ENCODE measurements at regions not wholly inside any gene's neighbourhood (a gene's known extent, or its start where the extent isn't known, plus 50 kb on each side); places are given as distances from the start of the nearest gene placed in this dataset.
"Not testable (repeated sequence)": the region's sequence is repeated elsewhere in the genome, so short reads cannot be mapped to it uniquely, and the experiment has no call there.

GRCh38 chr7:70846208-70846607 lies 285.7 kb upstream of the GALNT17 start:
- DNase-seq (ENCODE audit: low read depth): no peak

DNA sequence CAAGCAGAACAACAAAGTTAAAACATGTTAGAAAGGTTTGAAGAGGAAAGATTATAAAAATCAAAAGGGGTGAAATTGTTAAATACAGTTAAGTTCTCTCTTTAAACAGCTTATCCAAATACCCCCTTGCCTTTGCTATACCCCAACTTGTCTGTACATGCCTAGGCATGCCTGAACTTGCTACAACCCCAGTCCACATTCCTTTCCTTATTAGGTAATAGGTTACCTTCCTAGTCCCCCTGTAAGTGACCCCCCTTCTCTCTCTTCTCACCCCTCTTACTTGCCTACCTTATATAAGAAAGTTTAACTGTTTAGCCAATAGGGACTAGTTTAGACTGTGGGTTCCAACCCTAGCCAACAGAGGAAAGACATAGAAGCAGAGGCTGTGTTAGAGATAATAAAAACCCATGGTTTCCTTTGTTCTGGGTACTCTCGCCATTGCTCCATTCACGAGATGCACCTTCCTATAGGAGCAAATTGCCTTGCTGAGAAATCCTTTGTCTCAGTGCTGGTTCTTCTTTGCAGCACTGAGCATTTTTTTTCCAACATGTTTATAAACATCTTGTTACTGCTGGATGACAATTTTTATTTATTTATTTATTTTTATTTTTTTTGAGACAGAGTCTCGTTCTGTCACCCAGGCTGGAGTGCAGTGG lies 282.2 kb upstream of the GALNT17 start:
- DNase-seq (ENCODE audit: low read depth): no peak

DNA sequence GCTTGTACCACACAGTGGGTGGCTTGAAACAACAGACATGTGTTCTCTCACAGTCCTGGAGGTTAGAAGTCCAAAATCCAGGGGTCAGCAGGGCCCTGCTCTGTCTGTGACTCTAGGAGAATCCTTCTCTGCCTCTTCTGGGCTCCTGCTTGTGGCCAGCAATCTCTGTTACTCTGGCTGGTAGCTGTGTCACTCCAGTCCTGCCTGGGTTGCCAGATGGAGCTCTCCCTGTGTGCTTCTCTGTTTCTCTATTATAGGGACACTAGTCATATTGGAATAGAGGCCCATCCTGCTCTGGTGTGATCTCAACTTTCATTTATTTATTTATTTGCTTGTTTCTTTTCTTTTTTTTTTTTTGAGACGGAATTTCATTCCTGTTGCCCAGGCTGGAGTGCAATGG lies 276.6 kb upstream of the GALNT17 start:
- DNase-seq (ENCODE audit: low read depth): no peak

- peak; percentile 27 for DNase-seq (ENCODE audit: low read depth)
Measured at GRCh38 chr7:70856901-70857630, 274.9 kb upstream of the GALNT17 start.

DNA sequence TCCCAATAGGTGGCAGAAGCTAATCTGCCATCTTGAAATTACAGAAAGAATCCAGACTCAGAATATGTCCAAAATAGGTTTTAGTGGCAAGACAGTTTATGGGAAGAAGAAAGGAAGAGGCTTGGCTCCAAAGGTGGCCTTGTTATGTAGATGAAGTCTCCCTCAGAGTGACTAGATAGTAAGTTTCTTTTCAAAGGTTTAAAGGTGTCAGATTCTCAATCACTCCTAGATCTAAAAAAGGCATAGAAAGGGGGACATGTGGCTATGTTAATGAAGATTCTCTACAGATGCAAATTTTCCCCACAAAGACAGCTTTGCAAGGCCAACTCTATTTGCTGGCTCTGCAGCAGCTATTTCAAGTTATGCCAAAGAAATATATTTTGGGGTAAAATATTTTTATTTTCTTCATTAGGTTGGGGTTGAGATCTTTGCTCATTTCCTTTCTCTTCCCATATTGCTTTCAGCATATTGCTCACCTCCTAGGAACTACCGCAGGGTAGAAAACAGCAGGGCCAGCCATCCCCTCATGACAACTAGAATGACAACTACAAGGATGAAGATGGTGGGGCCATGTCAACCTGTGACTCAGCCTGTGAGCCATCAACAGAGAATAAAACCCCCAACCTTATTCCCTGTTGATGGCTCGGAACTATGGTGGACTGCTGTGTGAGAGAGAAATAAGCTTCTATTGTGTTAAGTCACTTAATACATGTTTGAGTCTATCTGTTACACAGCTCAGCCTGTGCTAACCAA lies 274.0 kb upstream of the GALNT17 start:
- DNase-seq (ENCODE audit: low read depth): no peak

- no peak for DNase-seq (ENCODE audit: low read depth)
Measured at GRCh38 chr7:70867513-70867912, 264.4 kb upstream of the GALNT17 start.

GRCh38 chr7:70870349-70870748 lies 261.6 kb upstream of the GALNT17 start:
- no peak for DNase-seq (ENCODE audit: low read depth)

GRCh38 chr7:70872188-70872587 lies 259.8 kb upstream of the GALNT17 start:
- no peak for DNase-seq (ENCODE audit: low read depth)

DNA sequence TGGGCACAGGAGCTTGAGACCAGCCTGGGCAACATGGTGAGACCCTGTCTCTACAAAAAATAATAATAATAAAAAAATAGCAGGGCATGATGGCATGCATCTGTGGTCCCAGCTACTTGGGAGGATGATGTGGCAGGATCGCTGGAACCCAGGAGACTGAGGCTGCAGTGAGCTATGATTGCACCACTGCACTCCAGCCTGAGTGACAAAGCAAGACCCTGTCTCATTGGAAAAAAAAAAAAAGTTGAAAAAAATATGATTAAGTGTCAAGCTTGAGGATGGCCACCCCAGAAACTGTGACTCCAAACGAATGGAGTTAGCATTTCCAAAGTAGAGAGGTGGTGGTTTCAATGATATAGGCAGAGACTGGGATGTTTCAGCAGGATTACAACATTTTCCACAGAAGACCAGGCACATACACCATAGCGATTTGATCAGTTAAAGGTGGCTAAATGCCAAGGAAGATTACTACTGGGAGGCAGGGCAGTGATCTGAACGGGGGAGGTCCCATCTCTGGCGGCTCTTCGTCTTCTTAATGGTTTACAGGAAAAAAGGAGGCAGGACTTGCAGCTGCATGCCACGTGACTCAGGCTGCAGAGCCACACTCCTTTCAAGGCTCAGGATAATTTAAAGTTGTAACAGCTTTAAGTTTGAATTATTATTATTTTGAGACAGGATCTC lies 250.6 kb upstream of the GALNT17 start:
- no peak for DNase-seq (ENCODE audit: low read depth)

GRCh38 chr7:70883750-70884439 lies 248.0 kb upstream of the GALNT17 start:
- DNase-seq (ENCODE audit: low read depth): no peak

DNA sequence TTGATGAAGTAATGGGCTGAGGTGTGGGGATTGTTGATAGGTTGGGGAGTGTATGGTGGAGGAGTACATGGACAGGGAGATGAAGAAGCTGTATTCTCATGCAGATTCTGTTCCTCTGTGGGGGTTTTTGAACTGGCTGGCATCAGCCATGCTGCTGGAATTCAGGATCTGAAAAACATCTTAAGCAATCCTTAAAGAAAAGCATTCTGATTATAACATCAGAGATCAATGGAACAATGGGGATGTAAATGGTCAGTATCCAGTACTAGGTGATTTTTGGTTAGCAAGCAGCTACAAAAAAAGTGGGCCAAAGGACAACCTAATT lies 247.5 kb upstream of the GALNT17 start:
- DNase-seq (ENCODE audit: low read depth): no peak

- no peak for DNase-seq (ENCODE audit: low read depth)
Measured at GRCh38 chr7:70884809-70885208, 247.1 kb upstream of the GALNT17 start.

DNA sequence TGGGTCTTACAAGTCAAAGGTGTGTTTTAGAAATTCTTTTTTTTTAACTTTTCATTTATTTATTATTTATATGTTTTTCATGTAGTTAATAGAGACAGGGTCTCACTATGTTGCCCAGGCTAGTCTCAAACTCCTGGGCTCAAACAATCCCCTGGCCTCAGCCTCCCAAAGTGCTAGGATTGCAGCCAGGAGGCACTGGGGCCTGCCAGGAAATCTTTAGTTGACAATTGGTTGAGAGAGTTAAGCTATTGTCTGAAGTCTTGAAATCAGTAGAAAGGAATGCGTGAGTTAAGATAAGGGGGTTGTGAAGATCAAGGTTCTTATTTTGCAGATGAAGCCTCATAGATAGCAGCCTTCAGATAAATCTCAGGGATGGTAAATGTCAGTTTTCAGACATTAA lies 245.4 kb upstream of the GALNT17 start:
- no peak for DNase-seq (ENCODE audit: low read depth)

DNA sequence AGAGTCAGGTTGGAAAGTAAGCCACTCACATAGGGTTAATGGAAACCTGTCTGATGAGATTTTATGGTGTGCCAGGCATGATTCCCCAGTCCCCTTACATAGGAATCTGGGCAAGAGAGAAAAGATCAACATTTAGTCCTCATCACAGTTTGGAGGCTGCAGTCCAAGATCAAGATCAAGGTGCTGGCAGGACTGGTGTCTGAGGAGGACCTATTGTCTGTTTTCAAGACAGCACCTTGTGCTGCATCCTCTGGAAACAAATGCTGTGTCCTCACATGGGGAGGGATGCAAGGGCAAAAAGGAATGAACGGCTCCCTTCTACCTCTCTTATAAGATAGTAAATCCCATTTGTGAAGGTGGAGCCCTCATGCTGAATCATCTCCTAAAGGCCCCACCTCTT lies 244.8 kb upstream of the GALNT17 start:
- DNase-seq (ENCODE audit: low read depth): no peak

- DNase-seq (ENCODE audit: low read depth): no peak
Measured at GRCh38 chr7:70890147-70890969, 241.6 kb upstream of the GALNT17 start.

GRCh38 chr7:70893422-70893821 lies 238.5 kb upstream of the GALNT17 start:
- DNase-seq (ENCODE audit: low read depth): no peak

DNA sequence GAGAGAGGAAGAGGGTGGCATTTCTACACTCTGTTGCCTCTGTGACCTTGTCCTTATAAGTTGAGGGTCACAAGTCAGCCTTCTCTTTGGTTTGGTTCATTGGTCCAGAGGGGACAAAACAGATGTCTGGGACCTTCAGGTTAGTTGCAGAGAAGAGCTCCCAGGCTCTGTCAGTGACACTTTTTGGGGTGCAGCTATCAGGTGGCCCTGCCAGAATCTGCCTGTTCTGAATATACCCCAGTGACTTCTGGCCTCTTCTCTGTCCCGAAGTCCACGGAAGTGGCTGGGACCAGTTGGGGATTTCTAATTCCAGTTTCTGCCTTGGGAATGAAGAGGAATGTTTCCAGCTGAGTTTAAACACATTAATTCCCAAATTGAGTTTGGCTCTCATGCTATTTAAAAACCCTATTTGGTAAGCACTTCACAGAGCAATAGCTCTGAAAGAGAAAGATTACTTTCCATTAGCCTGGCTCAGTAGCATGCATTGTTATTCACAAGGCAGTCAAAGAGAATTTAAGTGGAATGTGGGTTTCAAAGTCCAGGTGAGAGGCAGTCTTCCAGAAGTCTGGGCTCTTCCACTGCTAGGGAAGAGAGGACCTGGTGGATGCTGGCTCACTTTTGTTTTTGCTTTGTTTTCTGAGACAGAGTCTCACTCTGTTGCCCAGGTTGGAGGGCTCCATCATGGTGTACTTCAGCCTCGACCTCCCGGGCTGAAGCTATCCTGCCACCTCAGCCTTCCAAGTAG lies 237.8 kb upstream of the GALNT17 start:
- no peak for DNase-seq (ENCODE audit: low read depth)

DNA sequence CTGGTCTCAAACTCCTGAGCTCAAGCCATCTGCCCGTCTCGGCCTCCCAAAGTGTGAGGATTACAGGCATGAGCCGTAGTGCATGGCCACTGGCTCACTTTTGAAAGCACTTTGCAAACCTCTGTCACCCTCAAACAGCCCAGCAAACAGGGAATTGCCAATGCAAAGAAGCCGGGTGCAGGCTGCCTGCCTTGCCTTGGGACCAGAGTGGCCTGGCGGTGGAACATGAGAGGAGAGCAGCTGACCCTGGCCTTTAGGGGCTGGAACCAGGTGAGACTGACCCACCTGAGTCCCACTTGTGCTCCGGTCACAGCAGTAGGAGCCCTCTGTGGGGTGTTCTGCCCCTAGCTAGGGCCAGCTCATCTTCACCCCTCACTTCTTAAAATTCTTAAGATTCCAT lies 237.1 kb upstream of the GALNT17 start:
- DNase-seq (ENCODE audit: low read depth): no peak

- DNase-seq (ENCODE audit: low read depth): not testable (repeated sequence)
Measured at GRCh38 chr7:70895337-70896200, 236.4 kb upstream of the GALNT17 start.

Measured in activated gamma-delta T cell treated with anti-CD3 and anti-CD28 coated beads, Interleukin-2, amount 50 U/mL, for 16 hours (primary cell).